K562 (cell line): ENCODE measurements at regions not wholly inside any gene's neighbourhood (a gene's known extent, or its start where the extent isn't known, plus 50 kb on each side); places are given as distances from the start of the nearest gene placed in this dataset.

Experiments used
- ATAC-seq: fragments of 200-7000 bp; cut with Tn5 transposase; 3 replicates; pipeline ENCODE4 v1.9.1; 2020; ENCODE audit warnings: moderate library complexity
- BruUV-seq: library from RNA; stranded (reverse); fragments of 400-500 nt; replicated peaks from 2 replicates; lab custom pipeline; 2021; lab: Mats Ljungman, UMichigan
- CTCF ChIA-PET: fragments of 300-600 bp; formaldehyde crosslinking; extraction: SDS; loops from one replicate; lab custom pipeline; 2021; ENCODE audit warnings: low intra/inter-chr PET ratio; lab: Yijun Ruan, JAX
- POLR2A ChIA-PET: fragments of 300-600, 350-650 bp; sonication (Branson Sonifier 250); formaldehyde crosslinking; extraction: SDS; loops from one replicate; lab custom pipeline; 2021; ENCODE audit warnings: antibody characterized with exemption, inconsistent platforms; lab: Yijun Ruan, JAX
- DNase-seq, 4 experiments: peaks; one replicate each; pipeline versions ENCODE4 v3.0.0 to v3.0.0-alpha.2; 2011 to 2018; ENCODE audit warnings: low spot score in 3 of 4, mixed read lengths in 3 of 4; ENCODE audit errors: extremely low read depth in 1 of 4
- FAIRE-seq: peaks from 2 replicates; lab custom pipeline; 2011; peaks lifted over from hg19 to GRCh38; lab: Jason Lieb, UNC
- H2AFZ ChIP-seq: 2 replicates; pipeline ENCODE4 v1.6.0; 2011; ENCODE audit warnings: low read depth, low read length, control low read depth, inconsistent platforms
- H3K27ac ChIP-seq: fragments of 200-600 bp; 3 replicates; pipeline ENCODE4 v1.8.0; 2011; ENCODE audit warnings: low read depth, mild to moderate bottlenecking, control low read depth, inconsistent platforms, low read length, moderate library complexity, mixed read lengths; ENCODE audit errors: extremely low read depth
- H3K27me3 ChIP-seq, 2 experiments: fragments of 300-600 bp in 1 of 2; 2 replicates in 1 of 2; 3 replicates in 1 of 2; pipeline versions ENCODE4 v1.6.0 to v1.8.0; 2011; ENCODE audit warnings: inconsistent platforms in 2 of 2, low read length in 2 of 2, mild to moderate bottlenecking in 1 of 2, mixed read lengths in 1 of 2, moderate library complexity in 1 of 2; ENCODE audit not compliant: control insufficient read depth in 2 of 2, insufficient read depth in 2 of 2
- H3K36me3 ChIP-seq: fragments of 300-600 bp; 3 replicates; pipeline ENCODE4 v1.8.0; 2011; ENCODE audit warnings: mild to moderate bottlenecking, low read length, inconsistent platforms; ENCODE audit not compliant: control insufficient read depth, insufficient read depth
- H3K4me1 ChIP-seq, 2 experiments: fragments of 200-600 bp in 1 of 2; replicated peaks in 1 of 2; 2 replicates in 1 of 2; 3 replicates in 1 of 2; pipeline versions ENCODE4 v1.5.1 to v1.8.0; 2011; ENCODE audit warnings: inconsistent platforms in 2 of 2, low read length in 2 of 2, mild to moderate bottlenecking in 1 of 2, mixed read lengths in 1 of 2, moderate library complexity in 1 of 2; ENCODE audit not compliant: control insufficient read depth in 2 of 2, insufficient read depth in 2 of 2
- H3K4me2 ChIP-seq: 2 replicates; pipeline ENCODE4 v1.6.1; 2011; ENCODE audit warnings: low read length, control low read depth, inconsistent platforms, mixed read lengths; ENCODE audit not compliant: insufficient read depth
- H3K4me3 ChIP-seq: fragments of 200-600 bp; sonication (generic), shearing (Covaris generic); 2 replicates; pipeline ENCODE4 v1.5.1; 2016; ENCODE audit warnings: control low read depth, inconsistent platforms
- H3K79me2 ChIP-seq: fragments of 200-600 bp; 3 replicates; pipeline ENCODE4 v1.8.0; 2011; ENCODE audit warnings: low read length, inconsistent platforms; ENCODE audit not compliant: control insufficient read depth, insufficient read depth
- H3K9ac ChIP-seq, 2 experiments: 2 replicates each; pipeline versions ENCODE4 v1.6.0 to v1.6.1; 2011; ENCODE audit warnings: low read depth in 2 of 2, low read length in 2 of 2, control low read depth in 1 of 2, inconsistent platforms in 1 of 2, mild to moderate bottlenecking in 1 of 2, mixed read lengths in 1 of 2; ENCODE audit not compliant: insufficient read depth in 1 of 2
- H3K9me1 ChIP-seq: one replicate; pipeline ENCODE4 v1.6.0; 2011; ENCODE audit warnings: inconsistent platforms, mild to moderate bottlenecking, low read length, moderate library complexity; ENCODE audit not compliant: control insufficient read depth, insufficient read depth
- H3K9me3 ChIP-seq: replicated peaks from 2 replicates; pipeline ENCODE4 v1.5.1; 2011; ENCODE audit warnings: low read depth, low read length, inconsistent platforms; ENCODE audit not compliant: control insufficient read depth, insufficient read depth
- H4K20me1 ChIP-seq: replicated peaks from 2 replicates; pipeline ENCODE4 v1.6.1; 2011; ENCODE audit warnings: low read length, inconsistent platforms, mixed read lengths; ENCODE audit not compliant: control insufficient read depth, insufficient read depth
- CEBPG ChIP-seq, 3 experiments: fragments of 200-800 bp in 1 of 3; sonication (Bioruptor generic) in 1 of 3; sonication (generic) in 1 of 3; formaldehyde crosslinking in 1 of 3; IDR thresholded peaks in 2 of 3; conservative IDR thresholded peaks in 1 of 3; 2 replicates each; pipeline versions ENCODE4 v1.6.1 to v1.8.0; 2016 to 2022; ENCODE audit warnings: missing compliant biosample characterization in 2 of 3, missing genetic modification characterization in 2 of 3, mild to moderate bottlenecking in 1 of 3, missing genetic modification reagents in 1 of 3
- EP400 ChIP-seq: fragments of 450-650 bp; IDR thresholded peaks from 2 replicates; pipeline ENCODE4 v1.6.1; 2017; ENCODE audit warnings: antibody characterized with exemption, mild to moderate bottlenecking, moderate library complexity
- MCM5 ChIP-seq: fragments of 450-650 bp; IDR thresholded peaks from 2 replicates; pipeline ENCODE4 v1.6.1; 2016; ENCODE audit warnings: low read depth
- NCOA1 ChIP-seq: fragments of 450-650 bp; IDR thresholded peaks from 2 replicates; pipeline ENCODE4 v1.6.1; 2016; ENCODE audit warnings: low read depth
- WGBS: fragments of 100-300 bp; shearing (Covaris generic); methylation state at CpG from one replicate; pipeline ENCODE4 v1.1.6; 2016; ENCODE audit warnings: low coverage, mixed read lengths; ENCODE audit not compliant: insufficient coverage; ENCODE audit errors: missing lambda C conversion rate; 5-methylcytosine and 5-hydroxymethylcytosine counted together
- in situ Hi-C: fragments of 300-500 bp; cut with MboI; formaldehyde crosslinking; loops from 4 replicates; pipeline ENCODE4 v1.15.0; 2018; ENCODE audit warnings: inconsistent platforms, mixed read lengths
- intact Hi-C: fragments of 100-400 bp; cut with micrococcal nuclease; formaldehyde crosslinking; loops from 2 replicates; pipeline ENCODE4 v1.14.2; 2022
- TF ChIP-seq, protein P1 (sequence below), 2 experiments: fragments of 450-650 bp in 1 of 2; sonication (generic) in 1 of 2; formaldehyde crosslinking in 1 of 2; IDR thresholded peaks in 1 of 2; conservative IDR thresholded peaks in 1 of 2; 2 replicates each; pipeline versions ENCODE4 v1.6.1 to v1.8.1; 2016 to 2023; ENCODE audit warnings: mild to moderate bottlenecking in 2 of 2, moderate library complexity in 2 of 2, inconsistent platforms in 1 of 2, missing genetic modification reagents in 1 of 2

DNA sequence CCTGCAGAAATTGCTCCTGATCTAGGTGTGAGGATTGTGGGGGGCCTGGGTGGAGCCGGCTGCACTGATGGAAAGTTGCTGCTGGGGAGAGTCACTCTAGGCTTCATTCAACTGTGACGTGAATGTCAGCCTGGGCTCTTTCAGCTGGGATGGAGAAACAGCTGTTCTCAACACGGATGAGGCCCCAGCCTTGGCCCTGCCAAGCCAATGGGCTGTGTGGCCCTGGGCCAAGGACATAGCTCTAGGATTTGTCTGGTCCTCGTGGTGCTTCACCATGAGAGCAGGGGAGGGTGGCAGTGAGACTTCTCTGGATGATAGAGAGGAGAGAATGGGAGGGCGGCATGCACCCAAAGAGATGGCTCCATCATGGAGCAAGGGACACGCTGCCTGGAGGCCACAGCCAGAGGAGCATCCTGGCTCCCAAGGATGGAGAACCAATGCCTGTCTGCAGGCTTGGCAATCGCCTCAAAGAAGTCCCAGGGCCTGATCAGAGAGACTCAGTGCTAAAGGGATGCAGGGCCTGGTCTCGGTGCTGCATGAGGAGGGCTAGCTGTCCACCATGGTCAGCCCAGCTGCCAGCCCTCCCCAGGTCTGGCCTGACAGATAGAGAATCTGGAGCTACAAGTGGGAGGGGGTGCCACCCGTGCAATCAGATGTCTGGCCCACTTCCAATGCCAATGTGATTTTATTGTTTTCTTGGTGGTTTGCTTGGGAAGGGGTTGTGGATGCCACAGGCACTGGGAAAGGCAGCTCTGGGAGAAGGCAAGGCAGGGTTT is 141.0 kb downstream of the GADD45G start:
- no peaks in the 10 kb centered on the region for H3K4me1 ChIP-seq
- no peak for DNase-seq
- H3K9me3 ChIP-seq: no peaks in the 10 kb centered on the region
- intact Hi-C loops (no loop called here), in situ Hi-C loops (no loop called here)
- H3K27me3 ChIP-seq: no peaks in the 10 kb centered on the region
- H2AFZ ChIP-seq: no peak overlapping the region
- H3K9me1 ChIP-seq: no peaks in the 10 kb centered on the region
- FAIRE-seq: no peak
- 3% methylated on average over 5 of the region's 9 CpGs for WGBS
- no peak overlapping the region for H3K4me2 ChIP-seq
- no peaks in the 10 kb centered on the region; the same call in 1 of the 2 replicates for H4K20me1 ChIP-seq
- TF ChIP-seq MCM5: no peak
- TF ChIP-seq NCOA1: no peak
- TF ChIP-seq, all 486 proteins: peak for 0
- ATAC-seq: no peak
- ChIA-PET CTCF (no interaction called here), POLR2A (interaction anchor here (0.7 kb wide), 1 partner anchor 46 kb away, joined by 3 read pairs; no protein-coding TSS in a partner anchor)
- H3K27ac ChIP-seq: no peak overlapping the region
- H3K4me3 ChIP-seq: no peak overlapping the region
- no TSS peak for BruUV-seq
- H3K79me2 ChIP-seq: no peaks in the 10 kb centered on the region
- no peak overlapping the region for H3K9ac ChIP-seq
- H3K36me3 ChIP-seq: no peaks in the 10 kb centered on the region

DNA sequence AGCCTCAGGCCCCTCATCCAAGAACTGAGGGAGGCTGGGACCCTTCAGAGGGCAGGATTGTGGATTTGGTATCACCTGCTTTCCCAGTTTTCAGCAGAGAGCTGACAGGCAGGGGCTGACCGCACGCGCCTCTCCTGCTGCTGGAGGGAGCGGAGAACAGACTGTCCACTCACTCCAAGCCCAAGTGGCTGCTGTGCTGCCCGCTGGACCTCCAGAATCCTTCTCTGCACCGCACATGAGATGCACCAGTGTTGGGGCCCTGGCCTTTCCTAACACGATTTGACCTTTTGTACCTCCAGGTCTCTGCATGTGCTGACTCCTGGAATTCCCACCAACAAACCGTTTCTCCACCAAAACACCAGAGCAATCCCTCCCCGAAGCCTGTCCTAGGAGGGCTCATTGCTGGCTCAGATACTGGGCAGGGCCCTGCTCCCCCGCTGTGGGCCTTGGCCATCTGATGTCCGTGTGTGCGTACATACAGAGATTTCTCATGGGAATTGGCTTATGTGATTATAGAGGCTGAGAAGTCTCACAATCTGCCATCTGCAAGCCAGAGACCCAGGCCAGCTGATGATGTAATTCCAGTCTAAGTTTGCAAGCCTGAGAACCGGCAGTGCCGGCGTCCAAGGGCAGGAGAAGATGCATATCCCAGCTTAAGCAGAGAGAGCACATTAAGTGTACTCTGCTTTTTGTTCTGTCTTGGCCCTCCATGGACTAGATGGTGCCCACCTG is 141.7 kb downstream of the GADD45G start:
- ChIA-PET POLR2A (interaction anchor here (0.7 kb wide), 1 partner anchor 45 kb away, joined by 3 read pairs; no protein-coding TSS in a partner anchor), CTCF (no interaction called here)
- H3K4me2 ChIP-seq: no peak overlapping the region
- in situ Hi-C loops (no loop called here), intact Hi-C loops (no loop called here)
- H3K4me3 ChIP-seq: no peak overlapping the region
- H3K36me3 ChIP-seq: no peaks in the 10 kb centered on the region
- WGBS: 14% methylated on average over 14 of the region's 15 CpGs
- DNase-seq (no peak), FAIRE-seq (no peak), ATAC-seq (no peak)
- no TSS peak for BruUV-seq
- TF ChIP-seq, protein P1, sequence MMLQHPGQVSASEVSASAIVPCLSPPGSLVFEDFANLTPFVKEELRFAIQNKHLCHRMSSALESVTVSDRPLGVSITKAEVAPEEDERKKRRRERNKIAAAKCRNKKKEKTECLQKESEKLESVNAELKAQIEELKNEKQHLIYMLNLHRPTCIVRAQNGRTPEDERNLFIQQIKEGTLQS (IDR thresholded peaks at IDR 0.05): peak; percentile 16; the same call in 1 of the 2 replicates
- TF ChIP-seq, protein P1 (CRISPR knock-in tag; conservative IDR thresholded peaks at IDR 0.05): no peak
- TF ChIP-seq CEBPG (CRISPR knock-in tag; IDR thresholded peaks at IDR 0.05): no peak
- TF ChIP-seq CEBPG (tag; conservative IDR thresholded peaks at IDR 0.05 in 1 of 2, IDR thresholded peaks at IDR 0.05 in 1 of 2): 0 out of 4 replicates have a peak, but pooled peaks of 1 of the 2 experiments have one; percentile 5
- no peak for TF ChIP-seq EP400
- no peaks in the 10 kb centered on the region for H3K9me3 ChIP-seq
- H4K20me1 ChIP-seq: no peaks in the 10 kb centered on the region; the same call in 1 of the 2 replicates
- H3K27me3 ChIP-seq: no peaks in the 10 kb centered on the region
- no peak overlapping the region for H2AFZ ChIP-seq
- H3K79me2 ChIP-seq: no peaks in the 10 kb centered on the region
- no peaks in the 10 kb centered on the region for H3K4me1 ChIP-seq
- H3K27ac ChIP-seq: no peak overlapping the region
- H3K9ac ChIP-seq: no peak overlapping the region
- H3K9me1 ChIP-seq: no peaks in the 10 kb centered on the region
